ENCODE measurements at regions not wholly inside any gene's neighbourhood (a gene's known extent, or its start where the extent isn't known, plus 50 kb on each side); places are given as distances from the start of the nearest gene placed in this dataset.

- DNase-seq, result no peak
Observed at GRCh38 chr6:100134297-100134696, 140.3 kb upstream of the MCHR2 start.

- DNase-seq, result no peak
Observed at GRCh38 chr6:100132005-100132404, 138.0 kb upstream of the MCHR2 start.

- no peak for DNase-seq
Observed at GRCh38 chr6:100130630-100131029, 136.6 kb upstream of the MCHR2 start.

GRCh38 chr6:100126790-100127484, 132.9 kb upstream of the MCHR2 start:
- peak; percentile 72 for DNase-seq

- peak; percentile 20 for DNase-seq
Observed at GRCh38 chr6:100121854-100122609, 128.0 kb upstream of the MCHR2 start.

- DNase-seq, result no peak
Observed at GRCh38 chr6:100119261-100119660, 125.2 kb upstream of the MCHR2 start.

GRCh38 chr6:100118301-100118700, 124.3 kb upstream of the MCHR2 start:
- DNase-seq, result no peak

- DNase-seq, result no peak
Observed at GRCh38 chr6:100117680-100118079, 123.7 kb upstream of the MCHR2 start.

- peak; percentile 77 for DNase-seq
Observed at GRCh38 chr6:100116411-100117194, 122.6 kb upstream of the MCHR2 start.

- no peak for DNase-seq
Observed at GRCh38 chr6:100115407-100116101, 121.5 kb upstream of the MCHR2 start.

- DNase-seq, result no peak
Observed at GRCh38 chr6:100112855-100113508, 119.0 kb upstream of the MCHR2 start.

- no peak for DNase-seq
Observed at GRCh38 chr6:100105919-100106529, 112.0 kb upstream of the MCHR2 start.

GRCh38 chr6:100105138-100105537, 111.1 kb upstream of the MCHR2 start:
- no peak for DNase-seq

- peak; percentile 50 for DNase-seq
Observed at GRCh38 chr6:100103931-100104330, 109.9 kb upstream of the MCHR2 start.

- peak; percentile 41 for DNase-seq
Observed at GRCh38 chr6:100103194-100103593, 109.2 kb upstream of the MCHR2 start.

GRCh38 chr6:100101644-100102043, 107.6 kb upstream of the MCHR2 start:
- peak; percentile 68 for DNase-seq

- DNase-seq, result no peak
Observed at GRCh38 chr6:100100776-100101175, 106.8 kb upstream of the MCHR2 start.

- DNase-seq, result no peak
Observed at GRCh38 chr6:100099189-100100074, 105.4 kb upstream of the MCHR2 start.

- DNase-seq, result no peak
Observed at GRCh38 chr6:100096936-100097335, 102.9 kb upstream of the MCHR2 start.

- DNase-seq, result no peak
Observed at GRCh38 chr6:100096341-100096740, 102.3 kb upstream of the MCHR2 start.

- DNase-seq, result no peak
Observed at GRCh38 chr6:100093405-100093804, 99.4 kb upstream of the MCHR2 start.
